ENCODE measurements at regions not wholly inside any gene's neighbourhood (a gene's known extent, or its start where the extent isn't known, plus 50 kb on each side); places are given as distances from the start of the nearest gene placed in this dataset.
"Not testable (repeated sequence)": the region's sequence is repeated elsewhere in the genome, so short reads cannot be mapped to it uniquely, and the experiment has no call there.

GRCh38 chr4:177802661-177803060, 360.4 kb upstream of the AGA start:
- no peak for DNase-seq (ENCODE audit: low read depth)

- no peak for DNase-seq (ENCODE audit: low read depth)
These were observed 360.9 kb upstream of the AGA start for GRCh38 chr4:177803151-177803550.

GRCh38 chr4:177809791-177810190, 367.6 kb upstream of the AGA start:
- no peak for DNase-seq (ENCODE audit: low read depth)

GRCh38 chr4:177810220-177810619, 368.0 kb upstream of the AGA start:
- no peak for DNase-seq (ENCODE audit: low read depth)

GRCh38 chr4:177818392-177818791, 376.2 kb upstream of the AGA start:
- not testable (repeated sequence) for DNase-seq (ENCODE audit: low read depth)

GRCh38 chr4:177826973-177827372, 384.7 kb upstream of the AGA start:
- DNase-seq (ENCODE audit: low read depth): no peak

- DNase-seq (ENCODE audit: low read depth): no peak
These were observed 399.0 kb upstream of the AGA start for GRCh38 chr4:177841258-177841657.

GRCh38 chr4:177853229-177853628, 411.0 kb upstream of the AGA start:
- DNase-seq (ENCODE audit: low read depth): no peak

- no peak for DNase-seq (ENCODE audit: low read depth)
These were observed 413.4 kb upstream of the AGA start for GRCh38 chr4:177855507-177856197.

GRCh38 chr4:177860171-177860570, 417.9 kb upstream of the AGA start:
- DNase-seq (ENCODE audit: low read depth): no peak

GRCh38 chr4:177861551-177862094, 419.4 kb upstream of the AGA start:
- DNase-seq (ENCODE audit: low read depth): no peak

- no peak for DNase-seq (ENCODE audit: low read depth)
These were observed 420.4 kb upstream of the AGA start for GRCh38 chr4:177862541-177863176.

- no peak for DNase-seq (ENCODE audit: low read depth)
These were observed 437.6 kb upstream of the AGA start for GRCh38 chr4:177879851-177880250.

- DNase-seq (ENCODE audit: low read depth): no peak
These were observed 452.9 kb upstream of the AGA start for GRCh38 chr4:177895136-177895535.

GRCh38 chr4:177901786-177902185, 459.5 kb upstream of the AGA start:
- DNase-seq (ENCODE audit: low read depth): no peak

- no peak for DNase-seq (ENCODE audit: low read depth)
These were observed 460.1 kb upstream of the AGA start for GRCh38 chr4:177902386-177902785.

- DNase-seq (ENCODE audit: low read depth): no peak
These were observed 465.6 kb upstream of the AGA start for GRCh38 chr4:177907736-177908424.

- DNase-seq (ENCODE audit: low read depth): no peak
These were observed 479.5 kb upstream of the AGA start for GRCh38 chr4:177921715-177922114.

GRCh38 chr4:177923888-177924287, 481.7 kb upstream of the AGA start:
- DNase-seq (ENCODE audit: low read depth): no peak

GRCh38 chr4:177937041-177937440, 494.8 kb upstream of the AGA start:
- DNase-seq (ENCODE audit: low read depth): no peak

- DNase-seq (ENCODE audit: low read depth): no peak
These were observed 496.0 kb upstream of the AGA start for GRCh38 chr4:177938226-177938625.

- no peak for DNase-seq (ENCODE audit: low read depth)
These were observed 503.0 kb upstream of the AGA start for GRCh38 chr4:177945268-177945667.

- DNase-seq (ENCODE audit: low read depth): no peak
These were observed 505.4 kb upstream of the AGA start for GRCh38 chr4:177947607-177948006.

Measured in HS-5 (cell line).